HG03575 (cell line): ENCODE measurements at regions not wholly inside any gene's neighbourhood (a gene's known extent, or its start where the extent isn't known, plus 50 kb on each side); places are given as distances from the start of the nearest gene placed in this dataset.

Experiments
- ATAC-seq: cut with Tn5 transposase; IDR thresholded peaks from one replicate; pipeline ENCODE4 v1.9.1; 2021; ENCODE audit not compliant: unreplicated experiment, insufficient number of reproducible peaks, low FRiP score; ENCODE audit errors: extremely low read depth

GRCh38 chr11:45031912-45032519 lies 81.3 kb upstream of the TP53I11 start:
- ATAC-seq, result peak; percentile 93

GRCh38 chr11:45035413-45035812 lies 84.7 kb upstream of the TP53I11 start:
- ATAC-seq, result no peak

- ATAC-seq, result no peak
Measured at GRCh38 chr11:45036010-45036409, 85.3 kb upstream of the TP53I11 start.

- no peak for ATAC-seq
Measured at GRCh38 chr11:45036733-45037132, 86.0 kb upstream of the TP53I11 start.

- ATAC-seq, result no peak
Measured at GRCh38 chr11:45037434-45038005, 86.8 kb upstream of the TP53I11 start.

GRCh38 chr11:45038923-45039322 lies 88.2 kb upstream of the TP53I11 start:
- no peak for ATAC-seq

GRCh38 chr11:45041596-45041995 lies 90.9 kb upstream of the TP53I11 start:
- ATAC-seq, result no peak

- no peak for ATAC-seq
Measured at GRCh38 chr11:45042560-45042959, 91.9 kb upstream of the TP53I11 start.

GRCh38 chr11:45043755-45044475 lies 93.2 kb upstream of the TP53I11 start:
- ATAC-seq, result no peak

GRCh38 chr11:45045683-45046471 lies 95.2 kb upstream of the TP53I11 start:
- ATAC-seq, result no peak

- ATAC-seq, result no peak
Measured at GRCh38 chr11:45048313-45048841, 97.7 kb upstream of the TP53I11 start.

- ATAC-seq, result no peak
Measured at GRCh38 chr11:45048870-45049691, 97.4 kb upstream of the PRDM11 start.

GRCh38 chr11:45050111-45050510 lies 96.3 kb upstream of the PRDM11 start:
- no peak for ATAC-seq

- no peak for ATAC-seq
Measured at GRCh38 chr11:45051621-45052020, 94.8 kb upstream of the PRDM11 start.

GRCh38 chr11:45052361-45052760 lies 94.1 kb upstream of the PRDM11 start:
- no peak for ATAC-seq

- ATAC-seq, result no peak
Measured at GRCh38 chr11:45053736-45054446, 92.5 kb upstream of the PRDM11 start.

- no peak for ATAC-seq
Measured at GRCh38 chr11:45054956-45055355, 91.5 kb upstream of the PRDM11 start.

- no peak for ATAC-seq
Measured at GRCh38 chr11:45056529-45056928, 89.9 kb upstream of the PRDM11 start.
